ENCODE measurements at regions not wholly inside any gene's neighbourhood (a gene's known extent, or its start where the extent isn't known, plus 50 kb on each side); places are given as distances from the start of the nearest gene placed in this dataset.

GRCh38 chr5:124671193-124671592 lies 75.2 kb downstream of the ZNF608 start (continued):
- TF ChIP-seq ZGPAT (CRISPR knock-in tag; IDR thresholded peaks at IDR 0.05) (no peak), NFKB2 (CRISPR knock-in tag; IDR thresholded peaks at IDR 0.05; ENCODE audit: borderline replicate concordance) (no peak), ISL2 (CRISPR knock-in tag; IDR thresholded peaks at IDR 0.05) (no peak), HMG20A (CRISPR knock-in tag; IDR thresholded peaks at IDR 0.05; ENCODE audit: borderline replicate concordance) (no peak), ZSCAN12 (CRISPR knock-in tag; IDR thresholded peaks at IDR 0.05) (no peak)

GRCh38 chr5:124670722-124671184 lies 75.7 kb downstream of the ZNF608 start:
- no peak overlapping the region for H3K4me3 ChIP-seq (replicated peaks in 1 of 3; ENCODE audit: insufficient read depth in 1 of 3, low read depth in 2 of 3, low read length in 3 of 3)
- no peak for ATAC-seq

More at GRCh38 chr5:124670722-124671184, 75.7 kb downstream of the ZNF608 start:
- TF ChIP-seq, protein P1, sequence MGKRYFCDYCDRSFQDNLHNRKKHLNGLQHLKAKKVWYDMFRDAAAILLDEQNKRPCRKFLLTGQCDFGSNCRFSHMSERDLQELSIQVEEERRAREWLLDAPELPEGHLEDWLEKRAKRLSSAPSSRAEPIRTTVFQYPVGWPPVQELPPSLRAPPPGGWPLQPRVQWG (CRISPR knock-in tag; IDR thresholded peaks at IDR 0.05; ENCODE audit: borderline replicate concordance, low read depth): no peak
- TF ChIP-seq ZNF232 (CRISPR knock-in tag; IDR thresholded peaks at IDR 0.05; ENCODE audit: borderline replicate concordance): no peak
- TF ChIP-seq MAFK (conservative IDR thresholded peaks at IDR 0.05 in 1 of 2, IDR thresholded peaks at IDR 0.05 in 1 of 2; ENCODE audit: low read length in 2 of 2): 0 out of 4 replicates have a peak, but pooled peaks of 1 of the 2 experiments have one; percentile 8
- no peak for TF ChIP-seq ZNF615 (CRISPR knock-in tag; IDR thresholded peaks at IDR 0.05; ENCODE audit: borderline replicate concordance)
- Histone ChIP-seq H3K9ac (ENCODE audit: insufficient read depth, low read depth, low read length) (no peak overlapping the region), H4K20me1 (ENCODE audit: insufficient read depth, low read length) (no peaks in the 10 kb centered on the region), H3K36me3 (replicated peaks in 1 of 2; ENCODE audit: control insufficient read depth in 1 of 2, insufficient read depth in 2 of 2, low read length in 2 of 2) (no peaks in the 10 kb centered on the region), H2AFZ (ENCODE audit: low read length) (no peak overlapping the region), H3K4me2 (ENCODE audit: low read depth, low read length) (no peak overlapping the region), H3K27me3 (ENCODE audit: control insufficient read depth in 1 of 2, insufficient read depth in 2 of 2, low read length in 2 of 2) (no peaks in the 10 kb centered on the region), H3K79me2 (ENCODE audit: insufficient read depth, low read length) (no peaks in the 10 kb centered on the region), H3K4me1 (ENCODE audit: insufficient read depth, low read length) (peaks cover 8% of the 10 kb centered on the region), H3K27ac (ENCODE audit: extremely low read length, insufficient read depth, low read length) (no peak overlapping the region), H3K9me3 (ENCODE audit: low read length) (no peaks in the 10 kb centered on the region)
- intact Hi-C loops (cut with micrococcal nuclease; ENCODE audit: unreplicated experiment): no loop called here
- FAIRE-seq (no peak), DNase-seq (ENCODE audit: low spot score) (no peak)
- no TSS peak for BruUV-seq (replicated peaks)
- CTCF ChIA-PET (ENCODE audit: low intra/inter-chr PET ratio, low total read pairs): no interaction called here
- POLR2A ChIA-PET: no interaction called here
- in situ Hi-C loops (cut with HindIII; ENCODE audit: extremely low pct_ligation_motif_present, low pct_unique_long_range_greater_than_20kb): loop anchor here (25.0 kb wide), 1 partner anchor 383 kb away; no protein-coding TSS in a partner anchor
- 60% methylated on average over 3 of the region's 3 CpGs for WGBS (ENCODE audit: low lambda C conversion rate)
